ENCODE measurements at regions not wholly inside any gene's neighbourhood (a gene's known extent, or its start where the extent isn't known, plus 50 kb on each side); places are given as distances from the start of the nearest gene placed in this dataset.

- TF ChIP-seq CTCF (IDR thresholded peaks at IDR 0.05) (no peak), POLR2A (IDR thresholded peaks at IDR 0.05) (no peak)
These were observed 1009.0 kb upstream of the LCORL start for GRCh38 chr4:19030536-19030935.
